Hepatocyte (in vitro differentiated cells): ENCODE measurements at regions not wholly inside any gene's neighbourhood (a gene's known extent, or its start where the extent isn't known, plus 50 kb on each side); places are given as distances from the start of the nearest gene placed in this dataset.

Source experiments
- DNase-seq: peaks from one replicate; pipeline ENCODE4 v3.0.0-alpha.2; 2016; ENCODE audit warnings: low spot score
- H2AFZ ChIP-seq: fragments of 200-600 bp; sonication (generic); 2 replicates; pipeline ENCODE4 v1.6.0; 2016; ENCODE audit warnings: antibody characterized with exemption, mild to moderate bottlenecking
- H3K27ac ChIP-seq: fragments of 200-600 bp; sonication (generic); 2 replicates; pipeline ENCODE4 v1.5.1; 2016; ENCODE audit warnings: mild to moderate bottlenecking
- H3K27me3 ChIP-seq: fragments of 200-600 bp; sonication (generic); 2 replicates; pipeline ENCODE4 v1.6.1; 2016
- H3K36me3 ChIP-seq: fragments of 200-600 bp; sonication (generic); replicated peaks from 2 replicates; pipeline ENCODE4 v1.5.1; 2016; ENCODE audit warnings: low read depth; ENCODE audit not compliant: insufficient read depth
- H3K4me1 ChIP-seq: fragments of 200-600 bp; sonication (generic); 2 replicates; pipeline ENCODE4 v1.5.1; 2016; ENCODE audit warnings: mild to moderate bottlenecking, moderate library complexity; ENCODE audit not compliant: insufficient read depth
- H3K4me2 ChIP-seq: fragments of 200-600 bp; sonication (generic); 2 replicates; pipeline ENCODE4 v1.6.0; 2016
- H3K4me3 ChIP-seq: fragments of 200-600 bp; sonication (generic); 2 replicates; pipeline ENCODE4 v1.5.1; 2016; ENCODE audit warnings: mild to moderate bottlenecking
- H3K79me2 ChIP-seq: fragments of 200-600 bp; sonication (generic); 2 replicates; pipeline ENCODE4 v1.6.0; 2017; ENCODE audit warnings: mild to moderate bottlenecking
- H3K9me2 ChIP-seq: fragments of 200-600 bp; sonication (generic); replicated peaks from 2 replicates; pipeline ENCODE4 v1.6.0; 2017; ENCODE audit warnings: mild to moderate bottlenecking; ENCODE audit not compliant: insufficient read depth
- H3K9me3 ChIP-seq: fragments of 200-600 bp; sonication (generic); 2 replicates; pipeline ENCODE4 v1.5.1; 2016; ENCODE audit warnings: low read depth, mild to moderate bottlenecking
- H4K20me1 ChIP-seq: fragments of 200-600 bp; sonication (generic); 2 replicates; pipeline ENCODE4 v1.6.0; 2016; ENCODE audit warnings: mild to moderate bottlenecking; ENCODE audit not compliant: insufficient read depth, poor library complexity, severe bottlenecking
- EZH2 ChIP-seq: fragments of 200-600 bp; sonication (generic); IDR thresholded peaks from 2 replicates; pipeline ENCODE4 v1.6.1; 2016; ENCODE audit warnings: antibody characterized with exemption, mild to moderate bottlenecking, borderline replicate concordance
- EZH2phosphoT487 ChIP-seq: fragments of 200-600 bp; sonication (generic); IDR thresholded peaks from one replicate; pipeline ENCODE4 v1.6.1; 2018; ENCODE audit warnings: antibody characterized with exemption, mild to moderate bottlenecking, low read depth, moderate library complexity; ENCODE audit not compliant: unreplicated experiment, severe bottlenecking
- WGBS: methylation state at CpG from one replicate; pipeline ENCODE4 v1.1.6; 2016; ENCODE audit warnings: low lambda C conversion rate; ENCODE audit errors: missing lambda C conversion rate; 5-methylcytosine and 5-hydroxymethylcytosine counted together
- TF ChIP-seq, protein P1 (sequence below): fragments of 200-600 bp; sonication (generic); IDR thresholded peaks from 2 replicates; pipeline ENCODE4 v1.5.1; 2016; ENCODE audit warnings: antibody characterized with exemption, mild to moderate bottlenecking; ENCODE audit not compliant: poor library complexity

DNA sequence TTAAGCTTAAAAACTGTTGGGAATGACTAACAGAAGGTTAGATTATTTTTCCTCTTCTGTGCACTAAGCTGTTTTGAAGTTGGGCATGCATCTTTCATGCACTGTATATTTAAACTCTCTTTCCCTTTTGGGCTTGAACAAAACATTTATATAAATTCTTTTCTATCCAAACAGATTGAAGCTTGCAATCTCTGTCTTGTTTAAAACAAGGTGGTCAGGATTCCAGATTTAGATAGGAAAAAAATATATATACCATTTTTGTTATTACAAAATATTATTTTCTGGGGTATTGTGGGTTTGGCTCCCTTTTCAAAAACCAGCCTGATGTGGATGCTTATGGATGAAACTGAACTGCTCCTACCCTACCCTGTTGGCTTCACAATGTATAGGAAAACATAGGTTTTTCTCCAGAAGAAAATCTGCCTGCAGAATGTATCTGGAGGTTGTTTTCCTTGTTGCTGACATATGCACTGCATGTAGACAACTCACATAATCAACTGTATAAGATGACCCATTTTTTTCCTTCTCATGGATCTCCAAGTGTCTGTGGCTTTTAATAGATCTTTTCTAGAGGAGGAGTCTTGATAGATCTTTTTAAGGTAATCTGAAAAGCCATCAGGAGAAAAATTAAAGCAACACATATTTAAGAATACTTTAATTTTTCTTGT is 146.3 kb downstream of the PRL start:
- Histone ChIP-seq H3K9me2 (no peaks in the 10 kb centered on the region), H4K20me1 (no peaks in the 10 kb centered on the region), H3K4me1 (peaks cover 32% of the 10 kb centered on the region), H3K9me3 (no peaks in the 10 kb centered on the region), H2AFZ (no peak overlapping the region), H3K79me2 (no peaks in the 10 kb centered on the region), H3K4me3 (no peak overlapping the region), H3K36me3 (no peaks in the 10 kb centered on the region), H3K27ac (no peak overlapping the region), H3K4me2 (peak overlapping the region; percentile 18), H3K27me3 (no peaks in the 10 kb centered on the region)
- TF ChIP-seq, protein P1, sequence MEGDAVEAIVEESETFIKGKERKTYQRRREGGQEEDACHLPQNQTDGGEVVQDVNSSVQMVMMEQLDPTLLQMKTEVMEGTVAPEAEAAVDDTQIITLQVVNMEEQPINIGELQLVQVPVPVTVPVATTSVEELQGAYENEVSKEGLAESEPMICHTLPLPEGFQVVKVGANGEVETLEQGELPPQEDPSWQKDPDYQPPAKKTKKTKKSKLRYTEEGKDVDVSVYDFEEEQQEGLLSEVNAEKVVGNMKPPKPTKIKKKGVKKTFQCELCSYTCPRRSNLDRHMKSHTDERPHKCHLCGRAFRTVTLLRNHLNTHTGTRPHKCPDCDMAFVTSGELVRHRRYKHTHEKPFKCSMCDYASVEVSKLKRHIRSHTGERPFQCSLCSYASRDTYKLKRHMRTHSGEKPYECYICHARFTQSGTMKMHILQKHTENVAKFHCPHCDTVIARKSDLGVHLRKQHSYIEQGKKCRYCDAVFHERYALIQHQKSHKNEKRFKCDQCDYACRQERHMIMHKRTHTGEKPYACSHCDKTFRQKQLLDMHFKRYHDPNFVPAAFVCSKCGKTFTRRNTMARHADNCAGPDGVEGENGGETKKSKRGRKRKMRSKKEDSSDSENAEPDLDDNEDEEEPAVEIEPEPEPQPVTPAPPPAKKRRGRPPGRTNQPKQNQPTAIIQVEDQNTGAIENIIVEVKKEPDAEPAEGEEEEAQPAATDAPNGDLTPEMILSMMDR, result no peak
- TF ChIP-seq EZH2phosphoT487, result no peak
- TF ChIP-seq EZH2, result no peak
- no peak for DNase-seq

DNA sequence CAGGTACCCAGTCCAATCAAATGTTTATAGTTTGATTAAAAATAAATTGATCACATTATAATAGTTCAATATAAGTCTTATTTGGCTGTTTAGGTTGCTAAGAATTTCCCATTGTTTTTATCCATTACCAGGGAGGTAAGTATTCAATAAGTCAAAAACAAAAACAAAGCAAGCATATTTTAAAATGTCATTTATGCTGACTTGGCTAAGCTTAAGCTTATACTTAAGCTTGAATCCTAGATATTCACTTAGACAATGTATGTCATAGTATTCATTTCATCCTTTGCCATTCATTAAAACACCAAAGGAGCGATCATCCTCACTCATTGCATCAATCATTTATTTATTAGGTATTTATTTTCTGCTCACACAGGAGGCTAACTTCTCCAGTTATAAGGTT is 144.9 kb downstream of the PRL start:
- Histone ChIP-seq H3K36me3 (no peaks in the 10 kb centered on the region), H3K9me2 (no peaks in the 10 kb centered on the region), H3K27me3 (no peaks in the 10 kb centered on the region), H3K4me1 (peaks cover 32% of the 10 kb centered on the region), H3K27ac (no peak overlapping the region), H2AFZ (no peak overlapping the region), H3K4me3 (no peak overlapping the region), H3K9me3 (no peaks in the 10 kb centered on the region), H3K79me2 (no peaks in the 10 kb centered on the region), H4K20me1 (no peaks in the 10 kb centered on the region), H3K4me2 (no peak overlapping the region)
- no peak for DNase-seq
- TF ChIP-seq EZH2 (no peak), EZH2phosphoT487 (no peak)
- TF ChIP-seq, protein P1, result no peak
- WGBS, result 97% methylated on average over 1 of the region's 1 CpG

DNA sequence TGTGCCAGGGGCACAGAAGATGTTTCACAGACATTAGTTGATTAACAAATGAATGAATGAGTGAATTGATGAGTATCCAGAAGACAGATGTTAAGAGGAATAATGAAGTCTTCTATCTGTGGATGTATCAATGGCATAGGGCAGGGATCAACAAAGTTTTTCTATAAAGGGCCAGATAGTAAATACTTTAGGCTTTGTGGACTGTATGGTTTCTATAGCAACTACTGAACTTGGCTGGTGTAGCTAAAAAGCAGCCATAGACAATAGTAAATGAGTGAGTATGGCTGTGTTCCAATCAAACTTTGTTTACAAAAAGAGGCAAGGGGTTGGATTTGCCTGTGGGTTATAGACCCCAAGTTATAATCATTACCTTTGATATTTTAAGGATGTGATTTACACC is 144.0 kb downstream of the PRL start:
- no peaks in the 10 kb centered on the region for H3K9me2 ChIP-seq
- H3K4me3 ChIP-seq, result no peak overlapping the region
- H3K4me2 ChIP-seq, result no peak overlapping the region
- no peaks in the 10 kb centered on the region for H3K36me3 ChIP-seq
- no peaks in the 10 kb centered on the region for H3K27me3 ChIP-seq
- TF ChIP-seq, protein P1, result no peak
- TF ChIP-seq EZH2phosphoT487 (no peak), EZH2 (no peak)
- H3K9me3 ChIP-seq, result no peaks in the 10 kb centered on the region
- H3K27ac ChIP-seq, result no peak overlapping the region
- peaks cover 26% of the 10 kb centered on the region for H3K4me1 ChIP-seq
- DNase-seq, result no peak
- no peaks in the 10 kb centered on the region for H4K20me1 ChIP-seq
- H2AFZ ChIP-seq, result no peak overlapping the region
- H3K79me2 ChIP-seq, result no peaks in the 10 kb centered on the region
